HS-27A (cell line): ENCODE measurements at regions not wholly inside any gene's neighbourhood (a gene's known extent, or its start where the extent isn't known, plus 50 kb on each side); places are given as distances from the start of the nearest gene placed in this dataset.
A peak's percentile ranks its signal among the peaks of the same experiment; 100 is the strongest.

Source experiments
- DNase-seq: peaks from one replicate; pipeline ENCODE4 v3.0.0-alpha.2; 2012; ENCODE audit warnings: low read depth, missing footprints

- DNase-seq: no peak
Observed at GRCh38 chr2:118698564-118698963, 148.9 kb downstream of the EN1 start.

GRCh38 chr2:118697781-118698180 is 149.7 kb downstream of the EN1 start:
- peak; percentile 33 for DNase-seq

GRCh38 chr2:118696786-118697465 is 150.5 kb downstream of the EN1 start:
- DNase-seq: no peak

- no peak for DNase-seq
Observed at GRCh38 chr2:118693287-118693822, 154.1 kb downstream of the EN1 start.

- no peak for DNase-seq
Observed at GRCh38 chr2:118689874-118690273, 157.6 kb downstream of the EN1 start.

GRCh38 chr2:118689456-118689855 is 158.0 kb downstream of the EN1 start:
- DNase-seq: no peak

- no peak for DNase-seq
Observed at GRCh38 chr2:118689033-118689432, 158.4 kb downstream of the EN1 start.

- DNase-seq: no peak
Observed at GRCh38 chr2:118687698-118688097, 159.8 kb downstream of the EN1 start.

- DNase-seq: no peak
Observed at GRCh38 chr2:118687192-118687591, 160.3 kb downstream of the EN1 start.

GRCh38 chr2:118686346-118686745 is 161.1 kb downstream of the EN1 start:
- DNase-seq: peak; percentile 67

- DNase-seq: no peak
Observed at GRCh38 chr2:118683460-118683859, 164.0 kb downstream of the EN1 start.

- DNase-seq: no peak
Observed at GRCh38 chr2:118678985-118679384, 168.5 kb downstream of the EN1 start.

- DNase-seq: no peak
Observed at GRCh38 chr2:118677546-118677945, 169.9 kb downstream of the EN1 start.

- no peak for DNase-seq
Observed at GRCh38 chr2:118675531-118675930, 171.9 kb downstream of the EN1 start.

- DNase-seq: no peak
Observed at GRCh38 chr2:118672571-118673158, 174.8 kb downstream of the EN1 start.

GRCh38 chr2:118671701-118672454 is 175.6 kb downstream of the EN1 start:
- DNase-seq: no peak

- DNase-seq: no peak
Observed at GRCh38 chr2:118670838-118671237, 176.6 kb downstream of the EN1 start.

- no peak for DNase-seq
Observed at GRCh38 chr2:118670276-118670675, 177.2 kb downstream of the EN1 start.

GRCh38 chr2:118669654-118670053 is 177.8 kb downstream of the EN1 start:
- no peak for DNase-seq

GRCh38 chr2:118668431-118669424 is 178.7 kb downstream of the EN1 start:
- DNase-seq: peak; percentile 100

GRCh38 chr2:118667964-118668363 is 179.5 kb downstream of the EN1 start:
- no peak for DNase-seq

GRCh38 chr2:118667348-118667747 is 180.1 kb downstream of the EN1 start:
- no peak for DNase-seq
